B cell (primary cell): ENCODE measurements at regions not wholly inside any gene's neighbourhood (a gene's known extent, or its start where the extent isn't known, plus 50 kb on each side); places are given as distances from the start of the nearest gene placed in this dataset.

ENCODE experiments used
- ATAC-seq: fragments of 200-7000 bp; cut with Tn5 transposase; one replicate; pipeline ENCODE4 v1.10.0; 2021; ENCODE audit warnings: low read depth, mild to moderate bottlenecking, moderate number of reproducible peaks, moderate library complexity
- CTCF ChIA-PET: fragments of 350-600 bp; sonication (Branson Sonifier 250); formaldehyde crosslinking; loops from one replicate; lab custom pipeline; 2021; ENCODE audit warnings: antibody characterized with exemption, inconsistent platforms; lab: Charles Lee
- POLR2A ChIA-PET: fragments of 350-600 bp; sonication (Branson Sonifier 250); formaldehyde crosslinking; loops from one replicate; lab custom pipeline; 2021; ENCODE audit warnings: antibody characterized with exemption; lab: Charles Lee
- DNase-seq: peaks from one replicate; pipeline ENCODE4 v3.0.0; 2013
- H2AFZ ChIP-seq: 2 replicates; pipeline ENCODE4 v1.6.1; 2012; ENCODE audit warnings: mild to moderate bottlenecking, low read depth, low read length; ENCODE audit not compliant: insufficient read depth, poor library complexity, severe bottlenecking
- H3K27ac ChIP-seq, 2 donors: 1 replicate in 1 of 2; 2 replicates in 1 of 2; pipeline ENCODE4 v1.5.1; 2012 to 2013; ENCODE audit warnings: low read length in 2 of 2, mild to moderate bottlenecking in 2 of 2, moderate library complexity in 1 of 2
- H3K27me3 ChIP-seq, 4 experiments: fragments of 200-600 bp in 1 of 4; sonication (generic) in 1 of 4; replicated peaks in 1 of 4; 1 replicate in 2 of 4; 2 replicates in 2 of 4; pipeline versions ENCODE4 v1.6.1 to v1.7.0; 2013 to 2016; ENCODE audit warnings: low read length in 3 of 4, mild to moderate bottlenecking in 2 of 4, mixed read lengths in 1 of 4, moderate library complexity in 1 of 4; ENCODE audit not compliant: insufficient read depth in 4 of 4, control insufficient read depth in 3 of 4; ENCODE audit errors: control extremely low read depth in 1 of 4
- H3K36me3 ChIP-seq, 2 experiments: replicated peaks in 1 of 2; 1 replicate in 1 of 2; 2 replicates in 1 of 2; pipeline versions ENCODE4 v1.6.1 to v1.7.1; 2013; ENCODE audit warnings: low read length in 1 of 2; ENCODE audit not compliant: insufficient read depth in 2 of 2, control insufficient read depth in 1 of 2; ENCODE audit errors: control extremely low read depth in 1 of 2, extremely low read depth in 1 of 2
- H3K4me1 ChIP-seq, 2 donors: fragments of 200-600 bp in 1 of 2; sonication (generic) in 1 of 2; 1 replicate in 1 of 2; 2 replicates in 1 of 2; pipeline versions ENCODE4 v1.5.1 to v1.6.1; 2013 to 2017; ENCODE audit warnings: low read length in 2 of 2; ENCODE audit not compliant: control insufficient read depth in 2 of 2, insufficient read depth in 2 of 2
- H3K4me2 ChIP-seq: replicated peaks from 2 replicates; pipeline ENCODE3; 2012; ENCODE audit warnings: mild to moderate bottlenecking, low read depth, low read length; ENCODE audit not compliant: poor library complexity, severe bottlenecking
- H3K4me3 ChIP-seq, 5 experiments: fragments of 200-600 bp in 1 of 5; sonication (generic) in 1 of 5; 1 replicate in 3 of 5; 2 replicates in 2 of 5; pipeline versions ENCODE4 v1.5.1 to v1.7.0; 2011 to 2016; ENCODE audit warnings: low read length in 4 of 5, mild to moderate bottlenecking in 4 of 5, low read depth in 2 of 5, control low read depth in 1 of 5, moderate library complexity in 1 of 5; ENCODE audit not compliant: insufficient read depth in 1 of 5; ENCODE audit errors: control extremely low read depth in 1 of 5, extremely low read depth in 1 of 5
- H3K79me2 ChIP-seq: fragments of 200-600 bp; sonication (generic); one replicate; pipeline ENCODE4 v1.6.0; 2016; ENCODE audit warnings: low read length; ENCODE audit not compliant: control insufficient read depth, insufficient read depth
- H3K9ac ChIP-seq: fragments of 200-600 bp; sonication (generic); 2 replicates; pipeline ENCODE4 v1.6.1; 2017; ENCODE audit warnings: mild to moderate bottlenecking, low read length, moderate library complexity
- H3K9me3 ChIP-seq, 3 donors: one replicate each; pipeline versions ENCODE4 v1.6.1 to v1.7.1; 2013; ENCODE audit warnings: low read length in 2 of 3; ENCODE audit not compliant: control insufficient read depth in 2 of 3, insufficient read depth in 1 of 3; ENCODE audit errors: control extremely low read depth in 1 of 3
- H4K20me1 ChIP-seq: 2 replicates; pipeline ENCODE4 v1.6.0; 2012; ENCODE audit warnings: mild to moderate bottlenecking, low read length; ENCODE audit not compliant: insufficient read depth, control insufficient read depth, poor library complexity, severe bottlenecking
- H3K27ac Mint-ChIP-seq: one replicate; pipeline ENCODE4 v1.8.0; 2021; ENCODE audit warnings: mixed read lengths
- H3K27me3 Mint-ChIP-seq: one replicate; pipeline ENCODE4 v1.8.0; 2021; ENCODE audit warnings: mixed read lengths
- H3K4me1 Mint-ChIP-seq: one replicate; pipeline ENCODE4 v1.8.0; 2021; ENCODE audit warnings: mixed read lengths
- H3K4me3 Mint-ChIP-seq: one replicate; pipeline ENCODE4 v1.8.0; 2021; ENCODE audit warnings: mixed read lengths
- H3K9me3 Mint-ChIP-seq: one replicate; pipeline ENCODE4 v1.8.0; 2022; ENCODE audit warnings: mixed read lengths; ENCODE audit not compliant: insufficient read depth
- EZH2 ChIP-seq: IDR thresholded peaks from 2 replicates; pipeline ENCODE4 v1.6.1; 2012; ENCODE audit warnings: borderline replicate concordance, low read depth, mild to moderate bottlenecking, moderate library complexity, low read length; ENCODE audit not compliant: insufficient read depth, poor library complexity, severe bottlenecking
- WGBS: methylation state at CpG from one replicate; pipeline ENCODE4 v1.1.5; 2013; ENCODE audit warnings: missing lambda C conversion rate; ENCODE audit not compliant: insufficient coverage; 5-methylcytosine and 5-hydroxymethylcytosine counted together
- intact Hi-C: fragments of 100-400 bp; cut with micrococcal nuclease; formaldehyde crosslinking; loops from one replicate; pipeline ENCODE4 v1.10.0; 2022
- TF ChIP-seq, protein P1 (sequence below): fragments of 200-600 bp; IDR thresholded peaks from one replicate; pipeline ENCODE4 v1.8.0; 2022; ENCODE audit warnings: antibody characterized with exemption, mild to moderate bottlenecking

GRCh38 chr5:57069115-57069835 lies 104.6 kb upstream of the GPBP1 start:
- WGBS: 90% methylated on average over 5 of the region's 6 CpGs
- Mint-ChIP-seq H3K27ac (no peak overlapping the region), H3K9me3 (peaks cover 12% of the 10 kb centered on the region), H3K4me1 (no peaks in the 10 kb centered on the region), H3K27me3 (peaks cover 30% of the 10 kb centered on the region), H3K4me3 (no peak overlapping the region)
- ATAC-seq: no peak
- no peak overlapping the region for H3K9ac ChIP-seq
- POLR2A ChIA-PET: no interaction called here
- H3K36me3 ChIP-seq: no peaks in the 10 kb centered on the region
- intact Hi-C loops: no loop called here
- no peaks in the 10 kb centered on the region for H3K27me3 ChIP-seq
- H3K4me3 ChIP-seq: no peak overlapping the region
- no peaks in the 10 kb centered on the region for H4K20me1 ChIP-seq
- H3K79me2 ChIP-seq: no peaks in the 10 kb centered on the region
- no peak for TF ChIP-seq EZH2
- TF ChIP-seq, protein P1, sequence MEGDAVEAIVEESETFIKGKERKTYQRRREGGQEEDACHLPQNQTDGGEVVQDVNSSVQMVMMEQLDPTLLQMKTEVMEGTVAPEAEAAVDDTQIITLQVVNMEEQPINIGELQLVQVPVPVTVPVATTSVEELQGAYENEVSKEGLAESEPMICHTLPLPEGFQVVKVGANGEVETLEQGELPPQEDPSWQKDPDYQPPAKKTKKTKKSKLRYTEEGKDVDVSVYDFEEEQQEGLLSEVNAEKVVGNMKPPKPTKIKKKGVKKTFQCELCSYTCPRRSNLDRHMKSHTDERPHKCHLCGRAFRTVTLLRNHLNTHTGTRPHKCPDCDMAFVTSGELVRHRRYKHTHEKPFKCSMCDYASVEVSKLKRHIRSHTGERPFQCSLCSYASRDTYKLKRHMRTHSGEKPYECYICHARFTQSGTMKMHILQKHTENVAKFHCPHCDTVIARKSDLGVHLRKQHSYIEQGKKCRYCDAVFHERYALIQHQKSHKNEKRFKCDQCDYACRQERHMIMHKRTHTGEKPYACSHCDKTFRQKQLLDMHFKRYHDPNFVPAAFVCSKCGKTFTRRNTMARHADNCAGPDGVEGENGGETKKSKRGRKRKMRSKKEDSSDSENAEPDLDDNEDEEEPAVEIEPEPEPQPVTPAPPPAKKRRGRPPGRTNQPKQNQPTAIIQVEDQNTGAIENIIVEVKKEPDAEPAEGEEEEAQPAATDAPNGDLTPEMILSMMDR: no peak
- no peak overlapping the region for H3K4me2 ChIP-seq
- no peaks in the 10 kb centered on the region for H3K4me1 ChIP-seq
- H2AFZ ChIP-seq: no peak overlapping the region
- CTCF ChIA-PET: no interaction called here
- no peak overlapping the region for H3K27ac ChIP-seq
- peaks cover 0 to 12% (median 9%) of the 10 kb centered on the region in 3 donors for H3K9me3 ChIP-seq
- DNase-seq: no peak

- no CpG with 5 or more reads among the region's 3 CpGs for WGBS
- H3K36me3 ChIP-seq: no peaks in the 10 kb centered on the region
- no peak overlapping the region for H3K4me3 ChIP-seq
- no peaks in the 10 kb centered on the region for H3K27me3 ChIP-seq
- ATAC-seq: no peak
- H3K9me3 Mint-ChIP-seq: peaks cover 8% of the 10 kb centered on the region
- H3K9ac ChIP-seq: no peak overlapping the region
- H3K79me2 ChIP-seq: no peaks in the 10 kb centered on the region
- DNase-seq: no peak
- H3K4me1 Mint-ChIP-seq: no peaks in the 10 kb centered on the region
- H2AFZ ChIP-seq: no peak overlapping the region
- intact Hi-C loops: no loop called here
- no peaks in the 10 kb centered on the region for H4K20me1 ChIP-seq
- H3K27ac ChIP-seq: no peak overlapping the region
- no peak for TF ChIP-seq EZH2
- TF ChIP-seq, protein P1: no peak
- peaks cover 0 to 12% (median 9%) of the 10 kb centered on the region in 3 donors for H3K9me3 ChIP-seq
- no peaks in the 10 kb centered on the region for H3K4me1 ChIP-seq
- peaks cover 26% of the 10 kb centered on the region for H3K27me3 Mint-ChIP-seq
- H3K27ac Mint-ChIP-seq: no peak overlapping the region
- CTCF ChIA-PET: no interaction called here
- H3K4me3 Mint-ChIP-seq: no peak overlapping the region
- no peak overlapping the region for H3K4me2 ChIP-seq
- POLR2A ChIA-PET: no interaction called here
Observed at GRCh38 chr5:57072218-57072892, 101.5 kb upstream of the GPBP1 start.
